Hepatic stellate cell (primary cell): ENCODE measurements at regions not wholly inside any gene's neighbourhood (a gene's known extent, or its start where the extent isn't known, plus 50 kb on each side); places are given as distances from the start of the nearest gene placed in this dataset.
"Not testable (repeated sequence)": the region's sequence is repeated elsewhere in the genome, so short reads cannot be mapped to it uniquely, and the experiment has no call there.

ENCODE experiments used
- DNase-seq: peaks from one replicate; pipeline ENCODE4 v3.0.0; 2011; ENCODE audit warnings: low spot score

GRCh38 chr16:8187782-8188372 is 402.4 kb downstream of the TMEM114 start:
- DNase-seq, result no peak

- DNase-seq, result no peak
These were observed 405.5 kb downstream of the TMEM114 start for GRCh38 chr16:8184854-8185253.

GRCh38 chr16:8183176-8184099 is 406.9 kb downstream of the TMEM114 start:
- DNase-seq, result no peak

- DNase-seq, result no peak
These were observed 407.6 kb downstream of the TMEM114 start for GRCh38 chr16:8182761-8183160.

GRCh38 chr16:8179615-8180014 is 410.7 kb downstream of the TMEM114 start:
- DNase-seq, result no peak

- DNase-seq, result no peak
These were observed 412.0 kb downstream of the TMEM114 start for GRCh38 chr16:8178271-8178670.

- no peak for DNase-seq
These were observed 414.9 kb downstream of the TMEM114 start for GRCh38 chr16:8175411-8175810.

GRCh38 chr16:8173111-8173644 is 417.1 kb downstream of the TMEM114 start:
- peak; percentile 13 for DNase-seq

GRCh38 chr16:8172551-8172950 is 417.8 kb downstream of the TMEM114 start:
- no peak for DNase-seq

GRCh38 chr16:8168016-8168415 is 422.3 kb downstream of the TMEM114 start:
- DNase-seq, result no peak

- no peak for DNase-seq
These were observed 422.9 kb downstream of the TMEM114 start for GRCh38 chr16:8167436-8167835.

- no peak for DNase-seq
These were observed 432.3 kb downstream of the TMEM114 start for GRCh38 chr16:8158051-8158450.

- no peak for DNase-seq
These were observed 435.0 kb downstream of the TMEM114 start for GRCh38 chr16:8155275-8155674.

- no peak for DNase-seq
These were observed 443.9 kb downstream of the TMEM114 start for GRCh38 chr16:8146256-8147012.

- no peak for DNase-seq
These were observed 451.6 kb downstream of the TMEM114 start for GRCh38 chr16:8138666-8139065.

GRCh38 chr16:8137606-8138005 is 452.7 kb downstream of the TMEM114 start:
- no peak for DNase-seq

GRCh38 chr16:8130197-8130596 is 460.1 kb downstream of the TMEM114 start:
- DNase-seq, result no peak

- no peak for DNase-seq
These were observed 463.2 kb downstream of the TMEM114 start for GRCh38 chr16:8127070-8127469.

- DNase-seq, result no peak
These were observed 464.0 kb downstream of the TMEM114 start for GRCh38 chr16:8126313-8126712.

- no peak for DNase-seq
These were observed 470.3 kb downstream of the TMEM114 start for GRCh38 chr16:8120001-8120400.

GRCh38 chr16:8115814-8116213 is 474.5 kb downstream of the TMEM114 start:
- no peak for DNase-seq

- DNase-seq, result not testable (repeated sequence)
These were observed 475.4 kb downstream of the TMEM114 start for GRCh38 chr16:8114941-8115340.
